ENCODE measurements at regions not wholly inside any gene's neighbourhood (a gene's known extent, or its start where the extent isn't known, plus 50 kb on each side); places are given as distances from the start of the nearest gene placed in this dataset.

- TF ChIP-seq, protein P1, sequence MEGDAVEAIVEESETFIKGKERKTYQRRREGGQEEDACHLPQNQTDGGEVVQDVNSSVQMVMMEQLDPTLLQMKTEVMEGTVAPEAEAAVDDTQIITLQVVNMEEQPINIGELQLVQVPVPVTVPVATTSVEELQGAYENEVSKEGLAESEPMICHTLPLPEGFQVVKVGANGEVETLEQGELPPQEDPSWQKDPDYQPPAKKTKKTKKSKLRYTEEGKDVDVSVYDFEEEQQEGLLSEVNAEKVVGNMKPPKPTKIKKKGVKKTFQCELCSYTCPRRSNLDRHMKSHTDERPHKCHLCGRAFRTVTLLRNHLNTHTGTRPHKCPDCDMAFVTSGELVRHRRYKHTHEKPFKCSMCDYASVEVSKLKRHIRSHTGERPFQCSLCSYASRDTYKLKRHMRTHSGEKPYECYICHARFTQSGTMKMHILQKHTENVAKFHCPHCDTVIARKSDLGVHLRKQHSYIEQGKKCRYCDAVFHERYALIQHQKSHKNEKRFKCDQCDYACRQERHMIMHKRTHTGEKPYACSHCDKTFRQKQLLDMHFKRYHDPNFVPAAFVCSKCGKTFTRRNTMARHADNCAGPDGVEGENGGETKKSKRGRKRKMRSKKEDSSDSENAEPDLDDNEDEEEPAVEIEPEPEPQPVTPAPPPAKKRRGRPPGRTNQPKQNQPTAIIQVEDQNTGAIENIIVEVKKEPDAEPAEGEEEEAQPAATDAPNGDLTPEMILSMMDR (IDR thresholded peaks at IDR 0.05): no peak
- no peak for TF ChIP-seq POLR2A (IDR thresholded peaks at IDR 0.05)
Observed at GRCh38 chr5:125341436-125341835, 595.0 kb upstream of the ZNF608 start.

All from lower leg skin (tissue), 3 donors.